ENCODE measurements at regions not wholly inside any gene's neighbourhood (a gene's known extent, or its start where the extent isn't known, plus 50 kb on each side); places are given as distances from the start of the nearest gene placed in this dataset.
"Not testable (repeated sequence)": the region's sequence is repeated elsewhere in the genome, so short reads cannot be mapped to it uniquely, and the experiment has no call there.

GRCh38 chr4:161279095-161279494, 884.7 kb downstream of the FSTL5 start:
- WGBS, 2 donors: 80 to 81% methylated on average over 2 of the region's 2 CpGs
- Histone ChIP-seq H3K36me3 (no peaks in the 10 kb centered on the region), H3K27ac (no peak overlapping the region), H3K27me3 (no peaks in the 10 kb centered on the region), H3K4me3 (replicated peaks in 1 of 3) (no peak overlapping the region), H3K9me3 (no peaks in the 10 kb centered on the region), H3K4me1 (no peaks in the 10 kb centered on the region)
- TF ChIP-seq POLR2A (IDR thresholded peaks at IDR 0.05): no peak
- TF ChIP-seq, protein P1, sequence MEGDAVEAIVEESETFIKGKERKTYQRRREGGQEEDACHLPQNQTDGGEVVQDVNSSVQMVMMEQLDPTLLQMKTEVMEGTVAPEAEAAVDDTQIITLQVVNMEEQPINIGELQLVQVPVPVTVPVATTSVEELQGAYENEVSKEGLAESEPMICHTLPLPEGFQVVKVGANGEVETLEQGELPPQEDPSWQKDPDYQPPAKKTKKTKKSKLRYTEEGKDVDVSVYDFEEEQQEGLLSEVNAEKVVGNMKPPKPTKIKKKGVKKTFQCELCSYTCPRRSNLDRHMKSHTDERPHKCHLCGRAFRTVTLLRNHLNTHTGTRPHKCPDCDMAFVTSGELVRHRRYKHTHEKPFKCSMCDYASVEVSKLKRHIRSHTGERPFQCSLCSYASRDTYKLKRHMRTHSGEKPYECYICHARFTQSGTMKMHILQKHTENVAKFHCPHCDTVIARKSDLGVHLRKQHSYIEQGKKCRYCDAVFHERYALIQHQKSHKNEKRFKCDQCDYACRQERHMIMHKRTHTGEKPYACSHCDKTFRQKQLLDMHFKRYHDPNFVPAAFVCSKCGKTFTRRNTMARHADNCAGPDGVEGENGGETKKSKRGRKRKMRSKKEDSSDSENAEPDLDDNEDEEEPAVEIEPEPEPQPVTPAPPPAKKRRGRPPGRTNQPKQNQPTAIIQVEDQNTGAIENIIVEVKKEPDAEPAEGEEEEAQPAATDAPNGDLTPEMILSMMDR (IDR thresholded peaks at IDR 0.05): no peak
- no peak for DNase-seq
- intact Hi-C loops (cut with DNase I): no loop called here

DNA sequence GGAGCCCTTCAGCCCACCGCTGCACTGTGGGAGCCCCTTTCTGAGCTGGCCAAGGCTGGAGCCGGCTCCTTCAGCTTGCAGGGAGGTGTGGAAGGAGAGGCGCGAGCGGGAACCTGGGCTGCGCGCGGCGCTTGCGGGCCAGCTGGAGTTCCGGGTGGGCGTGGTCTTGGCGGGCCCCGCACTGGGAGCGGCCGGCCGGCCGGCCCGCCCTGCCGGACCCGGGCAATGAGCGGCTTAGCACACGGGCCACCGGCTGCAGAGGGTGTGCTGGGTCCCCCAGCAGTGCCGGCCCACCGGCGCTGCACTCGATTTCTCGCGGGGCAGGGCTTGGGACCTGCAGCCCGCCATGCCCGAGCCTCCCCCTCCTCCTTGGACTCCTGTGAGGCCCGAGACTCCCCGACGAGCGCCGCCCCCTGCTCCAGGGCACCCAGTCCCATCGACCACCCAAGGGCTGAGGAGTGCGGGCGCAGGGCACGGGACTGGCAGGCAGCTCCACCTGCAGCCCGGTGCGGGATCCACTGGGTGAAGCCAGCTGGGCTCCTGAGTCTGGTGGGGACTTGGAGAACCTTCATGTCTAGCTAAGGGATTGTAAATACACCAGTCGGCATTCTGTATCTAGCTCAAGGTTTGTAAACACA, 886.5 kb downstream of the FSTL5 start:
- H3K27me3 ChIP-seq; H3K4me3 ChIP-seq (replicated peaks in 1 of 3); H3K9me3 ChIP-seq; intact Hi-C loops (cut with DNase I); H3K4me1 ChIP-seq; H3K27ac ChIP-seq; DNase-seq; H3K36me3 ChIP-seq: not testable (repeated sequence)
- 97 to 100% methylated on average over 2 to 27 of the region's 44 CpGs for WGBS, 2 donors

- Histone ChIP-seq H3K36me3 (no peaks in the 10 kb centered on the region), H3K4me3 (replicated peaks in 1 of 3) (no peak overlapping the region), H3K27me3 (no peaks in the 10 kb centered on the region), H3K27ac (no peak overlapping the region), H3K4me1 (no peaks in the 10 kb centered on the region), H3K9me3 (no peaks in the 10 kb centered on the region)
- 83 to 94% methylated on average over 2 of the region's 2 CpGs for WGBS, 2 donors
- DNase-seq: no peak
- intact Hi-C loops (cut with DNase I): no loop called here
- no peak for TF ChIP-seq POLR2A (IDR thresholded peaks at IDR 0.05)
- TF ChIP-seq, protein P1 (IDR thresholded peaks at IDR 0.05): no peak
These were observed 890.2 kb downstream of the FSTL5 start for GRCh38 chr4:161273607-161274006.

GRCh38 chr4:161260819-161261218, 903.0 kb downstream of the FSTL5 start:
- H3K27me3 ChIP-seq: no peaks in the 10 kb centered on the region
- H3K36me3 ChIP-seq: no peaks in the 10 kb centered on the region
- no peaks in the 10 kb centered on the region for H3K9me3 ChIP-seq
- no peaks in the 10 kb centered on the region for H3K4me1 ChIP-seq
- no peak for DNase-seq
- no peak overlapping the region for H3K4me3 ChIP-seq (replicated peaks in 1 of 3)
- TF ChIP-seq POLR2A (IDR thresholded peaks at IDR 0.05): no peak
- TF ChIP-seq, protein P1 (IDR thresholded peaks at IDR 0.05): no peak
- intact Hi-C loops (cut with DNase I): no loop called here
- H3K27ac ChIP-seq: no peak overlapping the region
- 74 to 81% methylated on average over 1 of the region's 1 CpG for WGBS, 2 donors

GRCh38 chr4:161256716-161257115, 907.1 kb downstream of the FSTL5 start:
- no peak overlapping the region for H3K4me3 ChIP-seq (replicated peaks in 1 of 3)
- no peaks in the 10 kb centered on the region for H3K36me3 ChIP-seq
- no peak for DNase-seq
- no peaks in the 10 kb centered on the region for H3K9me3 ChIP-seq
- H3K27me3 ChIP-seq: no peaks in the 10 kb centered on the region
- intact Hi-C loops (cut with DNase I): no loop called here
- H3K27ac ChIP-seq: no peak overlapping the region
- WGBS, 2 donors: 87 to 93% methylated on average over 4 of the region's 4 CpGs
- TF ChIP-seq POLR2A (IDR thresholded peaks at IDR 0.05): no peak
- H3K4me1 ChIP-seq: no peaks in the 10 kb centered on the region

DNA sequence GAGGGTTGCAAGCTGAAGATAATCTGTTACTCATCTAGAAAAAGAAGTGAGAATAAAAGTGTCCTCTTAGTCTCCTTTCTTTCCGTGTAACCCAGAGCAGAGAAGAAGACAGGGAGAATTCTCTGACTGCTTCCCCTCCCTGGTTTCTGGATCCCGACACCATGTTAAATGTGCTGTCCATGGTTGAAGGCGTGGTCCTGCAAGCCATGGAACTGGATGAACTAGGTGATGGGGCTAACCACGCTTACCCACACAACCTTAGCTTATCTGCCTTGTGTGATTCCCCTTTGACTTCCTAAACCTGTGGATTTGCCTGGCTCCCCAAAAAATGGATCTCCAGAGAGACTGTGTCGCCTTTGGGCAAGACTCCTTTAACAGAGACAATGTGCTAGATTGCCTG, 907.6 kb downstream of the FSTL5 start:
- no peak for TF ChIP-seq POLR2A (IDR thresholded peaks at IDR 0.05)
- TF ChIP-seq, protein P1 (IDR thresholded peaks at IDR 0.05): no peak
- Histone ChIP-seq H3K4me1 (no peaks in the 10 kb centered on the region), H3K27me3 (no peaks in the 10 kb centered on the region), H3K4me3 (replicated peaks in 1 of 3) (no peak overlapping the region), H3K27ac (no peak overlapping the region), H3K36me3 (no peaks in the 10 kb centered on the region), H3K9me3 (no peaks in the 10 kb centered on the region)
- no peak for DNase-seq
- intact Hi-C loops (cut with DNase I): no loop called here
- 88 to 92% methylated on average over 5 of the region's 5 CpGs for WGBS, 2 donors

Data from thyroid gland (tissue), 4 donors.